Right ventricle myocardium inferior (tissue), 1 donor: ENCODE measurements at regions not wholly inside any gene's neighbourhood (a gene's known extent, or its start where the extent isn't known, plus 50 kb on each side); places are given as distances from the start of the nearest gene placed in this dataset.

ENCODE experiments used
- ATAC-seq: fragments of 200-7000 bp; cut with Tn5 transposase; one replicate; pipeline ENCODE4 v1.9.1; 2020; ENCODE audit warnings: mild to moderate bottlenecking, moderate library complexity
- DNase-seq: peaks from one replicate; pipeline ENCODE4 v3.0.0; 2021; ENCODE audit errors: missing footprints
- intact Hi-C: fragments of 100-400 bp; cut with DNase I; formaldehyde crosslinking; loops from one replicate; pipeline ENCODE4 v1.11.0; 2022
- donor health status: DM: no; HTN: yes; CAD: no; lungs with severe emphysema.

GRCh38 chr1:163692266-163692665, 370.5 kb downstream of the NUF2 start:
- DNase-seq (no peak), ATAC-seq (no peak)
- intact Hi-C loops, result no loop called here

GRCh38 chr1:163697137-163697536, 375.4 kb downstream of the NUF2 start:
- intact Hi-C loops, result no loop called here
- DNase-seq, result no peak
- no peak for ATAC-seq

- intact Hi-C loops, result no loop called here
- ATAC-seq (no peak), DNase-seq (no peak)
Measured at GRCh38 chr1:163701783-163702374, 380.1 kb downstream of the NUF2 start.

- no peak for ATAC-seq
- DNase-seq, result no peak
- intact Hi-C loops, result no loop called here
Measured at GRCh38 chr1:163703794-163704193, 382.0 kb downstream of the NUF2 start.

- no peak for ATAC-seq
- intact Hi-C loops, result no loop called here
- no peak for DNase-seq
Measured at GRCh38 chr1:163706915-163707314, 385.2 kb downstream of the NUF2 start.

GRCh38 chr1:163709636-163710035, 387.9 kb downstream of the NUF2 start:
- intact Hi-C loops, result no loop called here

GRCh38 chr1:163712321-163712720, 390.6 kb downstream of the NUF2 start:
- DNase-seq, result no peak
- intact Hi-C loops, result no loop called here
- ATAC-seq, result no peak

More at GRCh38 chr1:163709636-163710035, 387.9 kb downstream of the NUF2 start:
- ATAC-seq (no peak), DNase-seq (no peak)

GRCh38 chr1:163720294-163720693, 398.5 kb downstream of the NUF2 start:
- DNase-seq, result no peak
- ATAC-seq, result no peak
- intact Hi-C loops, result no loop called here

GRCh38 chr1:163725551-163725950, 403.8 kb downstream of the NUF2 start:
- DNase-seq, result no peak
- intact Hi-C loops, result no loop called here
- ATAC-seq, result no peak

GRCh38 chr1:163730411-163730821, 408.7 kb downstream of the NUF2 start:
- ATAC-seq (no peak), DNase-seq (no peak)
- intact Hi-C loops, result no loop called here

GRCh38 chr1:163737261-163737660, 415.5 kb downstream of the NUF2 start:
- ATAC-seq, result no peak

GRCh38 chr1:163744301-163744887, 422.6 kb downstream of the NUF2 start:
- DNase-seq (no peak), ATAC-seq (no peak)
- intact Hi-C loops, result no loop called here

More at GRCh38 chr1:163737261-163737660, 415.5 kb downstream of the NUF2 start:
- intact Hi-C loops, result no loop called here
- DNase-seq, result no peak

GRCh38 chr1:163745204-163745603, 423.4 kb downstream of the NUF2 start:
- ATAC-seq (no peak), DNase-seq (no peak)
- intact Hi-C loops, result no loop called here

GRCh38 chr1:163747261-163747660, 425.5 kb downstream of the NUF2 start:
- no peak for ATAC-seq
- intact Hi-C loops, result no loop called here

GRCh38 chr1:163747855-163748254, 426.1 kb downstream of the NUF2 start:
- ATAC-seq (no peak), DNase-seq (no peak)
- intact Hi-C loops, result no loop called here

More at GRCh38 chr1:163747261-163747660, 425.5 kb downstream of the NUF2 start:
- DNase-seq, result no peak

- no peak for DNase-seq
- no peak for ATAC-seq
- intact Hi-C loops, result no loop called here
Measured at GRCh38 chr1:163758977-163759670, 437.4 kb downstream of the NUF2 start.

- DNase-seq (no peak), ATAC-seq (no peak)
- intact Hi-C loops, result no loop called here
Measured at GRCh38 chr1:163761898-163762297, 440.1 kb downstream of the NUF2 start.

GRCh38 chr1:163766257-163766918, 444.6 kb downstream of the NUF2 start:
- no peak for DNase-seq
- intact Hi-C loops, result no loop called here
- no peak for ATAC-seq

GRCh38 chr1:163768576-163768975, 446.8 kb downstream of the NUF2 start:
- ATAC-seq (no peak), DNase-seq (no peak)
- intact Hi-C loops, result no loop called here

- intact Hi-C loops, result no loop called here
- DNase-seq, result no peak
- no peak for ATAC-seq
Measured at GRCh38 chr1:163770265-163770664, 448.5 kb downstream of the NUF2 start.
